ENCODE measurements at regions not wholly inside any gene's neighbourhood (a gene's known extent, or its start where the extent isn't known, plus 50 kb on each side); places are given as distances from the start of the nearest gene placed in this dataset.

- peaks cover 0 to 3% (median 2%) of the 10 kb centered on the region in 3 donors for H3K9me3 Mint-ChIP-seq
- no peaks in the 10 kb centered on the region for H3K36me3 Mint-ChIP-seq
- H3K27ac Mint-ChIP-seq = peak overlapping the region in 1 of 3 donors; percentile 3
- H3K4me3 Mint-ChIP-seq = no peak overlapping the region
- peaks cover 5% of the 10 kb centered on the region for H3K27me3 Mint-ChIP-seq
- H3K4me1 Mint-ChIP-seq = peaks cover 0 to 2% (median 0%) of the 10 kb centered on the region in 3 donors
Observed at GRCh38 chr9:126154869-126155268, 171.8 kb upstream of the MVB12B start.

- H3K36me3 Mint-ChIP-seq = no peaks in the 10 kb centered on the region
Observed at GRCh38 chr9:126155756-126156664, 170.6 kb upstream of the MVB12B start.

GRCh38 chr9:126156898-126157297 is 169.7 kb upstream of the MVB12B start:
- Mint-ChIP-seq H3K27ac (no peak overlapping the region), H3K36me3 (no peaks in the 10 kb centered on the region), H3K9me3 (peaks cover 0 to 3% (median 2%) of the 10 kb centered on the region in 3 donors), H3K4me1 (no peaks in the 10 kb centered on the region), H3K27me3 (peaks cover 2% of the 10 kb centered on the region), H3K4me3 (no peak overlapping the region)

More at GRCh38 chr9:126155756-126156664, 170.6 kb upstream of the MVB12B start:
- H3K4me1 Mint-ChIP-seq = no peaks in the 10 kb centered on the region
- H3K27ac Mint-ChIP-seq = no peak overlapping the region
- H3K27me3 Mint-ChIP-seq = peaks cover 5% of the 10 kb centered on the region
- H3K4me3 Mint-ChIP-seq = no peak overlapping the region
- peaks cover 0 to 3% (median 2%) of the 10 kb centered on the region in 3 donors for H3K9me3 Mint-ChIP-seq

DNA sequence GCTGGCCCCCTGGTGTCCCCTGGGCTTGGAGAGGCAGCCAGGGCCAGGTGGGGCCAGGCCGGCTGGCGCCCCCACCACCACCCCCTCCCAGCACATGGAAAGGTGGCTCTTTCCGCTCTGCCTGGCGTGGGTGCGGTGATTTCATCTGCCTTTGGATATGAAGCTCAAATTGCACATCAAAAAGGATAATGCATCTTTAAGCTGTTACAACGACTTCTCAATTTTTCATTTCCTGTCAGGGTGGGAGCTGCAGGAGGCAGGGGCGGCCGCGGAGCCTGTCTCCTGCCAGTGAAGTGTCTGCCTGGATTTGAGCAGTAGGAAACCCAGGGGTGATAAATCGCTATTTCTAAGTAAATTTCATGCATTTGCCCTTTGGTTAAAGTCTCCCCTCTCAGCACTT is 169.2 kb upstream of the MVB12B start:
- Mint-ChIP-seq H3K27me3 (peaks cover 2% of the 10 kb centered on the region), H3K27ac (no peak overlapping the region), H3K4me3 (no peak overlapping the region), H3K36me3 (no peaks in the 10 kb centered on the region), H3K4me1 (no peaks in the 10 kb centered on the region), H3K9me3 (peaks cover 0 to 3% (median 2%) of the 10 kb centered on the region in 3 donors)

GRCh38 chr9:126157826-126158587 is 168.6 kb upstream of the MVB12B start:
- H3K4me1 Mint-ChIP-seq = no peaks in the 10 kb centered on the region
- no peak overlapping the region for H3K27ac Mint-ChIP-seq
- H3K9me3 Mint-ChIP-seq = peaks cover 0 to 3% (median 2%) of the 10 kb centered on the region in 3 donors
- H3K4me3 Mint-ChIP-seq = no peak overlapping the region
- H3K27me3 Mint-ChIP-seq = peaks cover 2% of the 10 kb centered on the region
- no peaks in the 10 kb centered on the region for H3K36me3 Mint-ChIP-seq

DNA sequence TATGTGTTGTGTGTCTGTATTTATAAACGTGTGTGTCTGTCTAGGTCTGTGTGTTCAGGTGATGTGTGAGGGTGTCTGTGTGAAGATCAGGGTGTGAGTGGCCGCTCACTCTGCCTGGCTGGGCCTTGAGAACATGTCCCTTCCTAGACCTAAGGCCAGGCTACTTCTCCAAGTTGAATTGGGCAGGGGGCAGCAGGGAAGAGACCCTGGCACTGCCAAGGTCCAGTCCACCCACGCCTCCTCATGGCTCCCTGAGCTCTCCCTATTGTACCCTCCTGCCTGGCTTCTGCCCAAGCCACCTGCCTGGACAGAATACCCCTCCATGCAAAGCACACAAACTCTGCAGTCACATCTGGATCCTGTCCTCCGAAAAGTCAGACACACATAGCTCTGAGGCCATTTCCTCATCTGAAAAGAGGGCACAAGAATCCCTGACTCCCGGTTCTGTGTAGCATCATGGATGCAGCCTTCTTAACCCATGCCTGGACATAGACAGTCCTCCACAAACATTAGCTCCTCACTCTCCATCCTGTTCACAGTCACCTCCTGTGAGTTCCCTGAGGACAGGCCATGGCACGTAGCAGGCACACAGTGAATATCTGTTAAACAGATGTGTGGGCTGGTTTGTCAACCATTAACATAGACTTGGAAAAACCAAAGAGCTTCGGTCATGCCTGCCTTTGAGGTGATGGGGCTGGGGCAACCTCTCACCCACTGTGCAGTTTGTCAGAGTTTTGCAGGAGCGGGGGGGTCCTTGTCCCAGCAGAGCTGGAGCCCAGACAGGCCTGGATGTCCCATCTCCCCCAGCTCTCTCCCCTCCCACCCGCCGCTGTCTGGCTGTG is 167.8 kb upstream of the MVB12B start:
- H3K4me1 Mint-ChIP-seq = no peaks in the 10 kb centered on the region
- H3K27me3 Mint-ChIP-seq = peaks cover 2% of the 10 kb centered on the region
- H3K36me3 Mint-ChIP-seq = no peaks in the 10 kb centered on the region
- H3K9me3 Mint-ChIP-seq = no peaks in the 10 kb centered on the region
- H3K4me3 Mint-ChIP-seq = no peak overlapping the region
- no peak overlapping the region for H3K27ac Mint-ChIP-seq

DNA sequence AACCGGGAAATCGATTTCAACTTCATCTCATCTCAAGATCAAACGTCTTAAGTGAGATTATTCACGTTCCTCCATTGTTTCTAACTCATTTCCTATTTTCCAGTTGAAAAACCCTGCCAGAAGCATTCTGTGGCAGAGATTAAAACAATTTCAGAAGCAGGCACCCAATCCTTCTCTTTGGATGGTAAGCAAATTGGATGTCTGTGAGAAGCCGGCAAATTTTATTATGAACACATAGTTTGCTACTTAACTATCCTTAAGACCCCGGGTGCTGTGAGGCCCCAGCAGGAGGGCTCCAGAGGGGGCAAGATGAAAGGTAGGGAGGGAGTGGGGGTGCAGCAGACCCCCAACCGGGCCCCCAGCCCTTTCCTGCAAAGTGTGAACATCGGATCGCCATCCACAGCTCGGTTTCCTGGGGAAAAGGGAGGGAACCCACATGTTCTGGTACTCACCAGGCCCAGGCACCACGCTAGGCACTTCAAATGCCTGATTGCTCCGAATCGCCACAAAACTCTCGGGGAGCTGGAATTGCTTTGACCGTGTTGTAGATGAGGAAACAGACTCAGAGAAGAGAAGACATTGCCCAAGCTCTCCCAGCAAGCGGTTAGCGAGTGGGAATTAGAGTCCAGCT is 167.1 kb upstream of the MVB12B start:
- Mint-ChIP-seq H3K36me3 (no peaks in the 10 kb centered on the region), H3K4me3 (no peak overlapping the region), H3K27me3 (peaks cover 4% of the 10 kb centered on the region), H3K4me1 (no peaks in the 10 kb centered on the region), H3K27ac (no peak overlapping the region), H3K9me3 (no peaks in the 10 kb centered on the region)

DNA sequence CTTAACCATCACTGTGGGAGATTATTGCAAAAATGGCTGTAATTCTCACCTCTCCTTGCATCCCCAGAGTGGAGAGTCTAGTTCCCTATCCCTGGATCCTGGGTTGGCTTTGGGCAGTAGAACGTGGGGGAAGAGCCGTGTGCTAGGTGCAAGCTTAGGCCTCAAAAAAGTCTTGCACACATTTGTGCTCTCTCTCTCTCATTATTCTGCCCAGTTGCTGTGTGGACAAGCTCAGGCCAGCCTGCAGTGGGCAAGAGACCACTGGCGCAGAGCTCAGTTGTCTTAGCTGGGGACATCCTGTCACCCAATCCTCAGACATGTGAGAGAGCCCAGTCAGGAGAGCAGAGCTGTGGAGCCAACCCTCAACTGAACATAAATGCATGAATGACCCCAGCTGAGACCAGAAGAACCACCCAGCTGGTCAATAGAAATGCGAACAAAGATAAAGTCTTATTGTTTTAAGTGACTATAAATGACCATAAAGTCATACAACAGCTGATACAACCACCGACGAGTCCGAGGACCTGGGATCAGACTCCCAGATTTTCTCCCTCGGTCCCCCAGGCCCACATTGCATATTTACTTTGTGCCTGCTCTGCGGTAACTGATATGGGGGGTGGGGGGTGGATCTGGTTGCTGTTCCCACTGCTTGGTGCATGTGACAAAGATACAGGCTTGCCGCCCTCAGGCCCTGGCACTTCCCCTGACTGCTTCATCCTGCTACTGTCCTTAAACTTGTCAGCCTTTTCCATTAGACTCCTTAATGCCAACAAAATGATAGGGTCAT is 166.4 kb upstream of the MVB12B start:
- Mint-ChIP-seq H3K27ac (no peak overlapping the region), H3K4me3 (no peak overlapping the region), H3K9me3 (no peaks in the 10 kb centered on the region), H3K27me3 (peaks cover 9% of the 10 kb centered on the region), H3K4me1 (no peaks in the 10 kb centered on the region), H3K36me3 (no peaks in the 10 kb centered on the region)

GRCh38 chr9:126160854-126161329 is 165.7 kb upstream of the MVB12B start:
- H3K9me3 Mint-ChIP-seq = no peaks in the 10 kb centered on the region
- no peak overlapping the region for H3K27ac Mint-ChIP-seq
- H3K4me3 Mint-ChIP-seq = no peak overlapping the region
- H3K36me3 Mint-ChIP-seq = no peaks in the 10 kb centered on the region
- peaks cover 12% of the 10 kb centered on the region for H3K27me3 Mint-ChIP-seq
- H3K4me1 Mint-ChIP-seq = no peaks in the 10 kb centered on the region

GRCh38 chr9:126162611-126163381 is 163.8 kb upstream of the MVB12B start:
- peaks cover 18% of the 10 kb centered on the region for H3K27me3 Mint-ChIP-seq
- no peaks in the 10 kb centered on the region for H3K9me3 Mint-ChIP-seq
- no peak overlapping the region for H3K4me3 Mint-ChIP-seq
- no peaks in the 10 kb centered on the region for H3K4me1 Mint-ChIP-seq
- peaks cover 2% of the 10 kb centered on the region for H3K36me3 Mint-ChIP-seq
- no peak overlapping the region for H3K27ac Mint-ChIP-seq

DNA sequence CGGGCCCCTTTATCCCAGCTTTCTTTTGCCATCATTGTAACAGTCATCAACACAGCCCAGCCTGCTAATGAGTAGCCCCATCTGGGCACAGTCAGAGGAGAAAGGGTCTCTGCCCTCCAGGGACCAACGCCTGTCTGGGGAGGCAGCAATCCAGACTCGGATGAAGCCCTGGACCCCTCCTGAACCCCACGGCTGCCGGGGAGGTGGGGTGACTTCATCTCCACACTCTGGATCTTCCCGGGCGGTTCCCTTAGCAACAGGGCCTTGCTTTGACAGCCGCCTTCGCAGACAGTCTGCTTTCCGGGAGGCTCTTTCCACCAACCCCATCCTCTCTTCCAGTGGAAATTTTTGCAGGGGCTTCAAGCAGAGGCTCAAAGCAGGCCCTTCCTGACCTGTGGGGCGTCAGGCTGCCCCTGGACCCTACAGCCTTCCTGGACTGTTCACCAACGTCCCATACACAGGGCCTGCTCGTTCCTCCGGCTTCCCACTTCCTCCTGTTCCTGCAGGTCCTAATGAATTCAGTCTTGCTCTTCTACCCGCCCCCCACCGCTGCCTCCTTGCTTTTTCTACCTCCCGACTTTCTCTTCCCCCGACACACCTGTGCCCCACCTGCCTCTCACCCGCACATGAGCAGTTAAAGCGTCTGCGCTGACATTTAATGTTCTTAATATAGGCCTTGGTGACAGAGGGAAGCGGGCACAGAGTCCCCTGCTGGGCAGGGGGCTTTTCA is 161.7 kb upstream of the MVB12B start:
- Mint-ChIP-seq H3K9me3 (no peaks in the 10 kb centered on the region), H3K36me3 (peaks cover 2% of the 10 kb centered on the region), H3K4me1 (peaks cover 0 to 3% (median 0%) of the 10 kb centered on the region in 3 donors), H3K4me3 (no peak overlapping the region), H3K27me3 (peaks cover 28% of the 10 kb centered on the region), H3K27ac (no peak overlapping the region)

DNA sequence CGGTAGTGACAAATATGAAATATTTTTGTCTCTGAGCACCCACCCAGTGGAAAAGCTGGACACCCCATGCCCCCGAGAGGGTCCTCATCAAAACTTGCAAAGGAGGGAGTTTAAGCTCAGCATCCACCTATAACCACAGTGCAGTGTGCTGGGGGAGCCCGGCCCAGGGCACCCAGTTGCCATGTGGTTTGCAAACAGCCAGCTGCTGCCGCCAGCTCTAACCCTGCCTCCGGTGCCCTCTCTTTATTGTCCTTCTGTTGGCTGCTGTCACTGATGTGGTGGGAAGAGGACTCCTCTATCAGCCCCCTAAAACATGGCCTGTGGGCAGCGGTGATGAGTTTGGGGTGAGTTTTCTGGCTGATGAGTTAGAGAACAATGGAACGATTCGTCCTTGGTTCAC is 160.9 kb upstream of the MVB12B start:
- Mint-ChIP-seq H3K27ac (no peak overlapping the region), H3K4me1 (peaks cover 0 to 3% (median 0%) of the 10 kb centered on the region in 3 donors), H3K27me3 (peaks cover 32% of the 10 kb centered on the region), H3K4me3 (no peak overlapping the region), H3K36me3 (peaks cover 2% of the 10 kb centered on the region), H3K9me3 (no peaks in the 10 kb centered on the region)

DNA sequence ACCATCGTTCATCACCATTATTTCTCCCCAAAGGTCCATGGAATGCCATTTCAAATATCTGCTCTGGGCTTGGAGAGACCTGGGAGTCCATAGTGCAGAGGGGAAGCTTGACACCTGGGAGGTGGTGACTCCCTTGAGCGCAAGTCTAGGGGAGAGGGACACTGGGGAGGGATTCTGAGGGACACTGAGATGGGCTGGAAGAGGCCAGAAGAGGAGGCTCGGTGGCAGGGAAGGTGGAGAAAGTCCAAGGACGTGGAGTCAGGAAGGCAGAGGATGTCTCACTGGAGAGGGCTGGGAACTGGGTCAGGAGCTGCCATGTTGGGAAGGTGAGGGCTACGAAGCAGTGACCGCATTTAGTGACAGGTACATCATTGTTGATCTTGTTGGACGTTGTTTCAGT is 160.3 kb upstream of the MVB12B start:
- Mint-ChIP-seq H3K4me1 (peaks cover 0 to 3% (median 0%) of the 10 kb centered on the region in 3 donors), H3K27me3 (peaks cover 32% of the 10 kb centered on the region), H3K4me3 (no peak overlapping the region), H3K9me3 (no peaks in the 10 kb centered on the region), H3K36me3 (peaks cover 2% of the 10 kb centered on the region), H3K27ac (no peak overlapping the region)
